ENCODE measurements at regions not wholly inside any gene's neighbourhood (a gene's known extent, or its start where the extent isn't known, plus 50 kb on each side); places are given as distances from the start of the nearest gene placed in this dataset.

GRCh38 chr17:77814091-77814772, 144.3 kb upstream of the TNRC6C start:
- CTCF ChIA-PET: interaction anchor here (1.0 to 1.2 kb wide), 2 partner anchors 12 to 24 kb away, joined by 4 read pairs; no protein-coding TSS in a partner anchor
- Histone ChIP-seq H3K36me3 (ENCODE audit: control insufficient read depth in 2 of 2, insufficient read depth in 1 of 2, low read length in 2 of 2) (no peaks in the 10 kb centered on the region), H3K9me3 (ENCODE audit: control insufficient read depth, insufficient read depth, low read depth, low read length) (no peaks in the 10 kb centered on the region), H3K27ac (ENCODE audit: extremely low read depth, low read depth, low read length) (no peak overlapping the region), H3K4me3 (ENCODE audit: low read depth, low read length) (no peak overlapping the region), H3K4me1 (ENCODE audit: control insufficient read depth, insufficient read depth, low read length) (no peaks in the 10 kb centered on the region)
- POLR2A ChIA-PET: no interaction called here
- no peak for TF ChIP-seq ZNF48 (tag by site-specific recombination; IDR thresholded peaks at IDR 0.05)
- TF ChIP-seq ZNF426 (tag by site-specific recombination; IDR thresholded peaks at IDR 0.05): no peak
- TF ChIP-seq ZFP3 (tag by site-specific recombination; IDR thresholded peaks at IDR 0.05; ENCODE audit: low read depth): no peak
- no peak for TF ChIP-seq ZBTB11 (tag by site-specific recombination; conservative IDR thresholded peaks at IDR 0.05; ENCODE audit: low read depth)
- TF ChIP-seq ZNF704 (tag by site-specific recombination; IDR thresholded peaks at IDR 0.05): no peak
- TF ChIP-seq ZNF530 (tag by site-specific recombination; IDR thresholded peaks at IDR 0.05; ENCODE audit: low read depth): no peak
- TF ChIP-seq ZSCAN23 (tag by site-specific recombination; IDR thresholded peaks at IDR 0.05): no peak
- TF ChIP-seq ZNF121 (tag by site-specific recombination; IDR thresholded peaks at IDR 0.05): no peak
- no peak for TF ChIP-seq ZNF114 (tag by site-specific recombination; IDR thresholded peaks at IDR 0.05)
- TF ChIP-seq GFI1B (tag by site-specific recombination; IDR thresholded peaks at IDR 0.05): no peak
- TF ChIP-seq IKZF3 (tag by site-specific recombination; IDR thresholded peaks at IDR 0.05): no peak
- no peak for TF ChIP-seq KLF1 (tag by site-specific recombination; IDR thresholded peaks at IDR 0.05)
- TF ChIP-seq ZNF138 (tag by site-specific recombination; IDR thresholded peaks at IDR 0.05; ENCODE audit: borderline replicate concordance): no peak
- TF ChIP-seq ZNF621 (tag by site-specific recombination; IDR thresholded peaks at IDR 0.05): no peak
- no peak for TF ChIP-seq ZNF571 (tag by site-specific recombination; IDR thresholded peaks at IDR 0.05)
- TF ChIP-seq RBAK (tag by site-specific recombination; IDR thresholded peaks at IDR 0.05): no peak
- no peak for TF ChIP-seq SETDB1 (IDR thresholded peaks at IDR 0.05; ENCODE audit: insufficient read length, low read length)
- no peak for TF ChIP-seq ZNF544 (tag by site-specific recombination; IDR thresholded peaks at IDR 0.05)
- TF ChIP-seq AEBP2 (tag by site-specific recombination; IDR thresholded peaks at IDR 0.05; ENCODE audit: borderline replicate concordance): no peak
- no peak for TF ChIP-seq ZNF24 (tag by site-specific recombination; IDR thresholded peaks at IDR 0.05)
